GM23248 (cell line): ENCODE measurements at regions not wholly inside any gene's neighbourhood (a gene's known extent, or its start where the extent isn't known, plus 50 kb on each side); places are given as distances from the start of the nearest gene placed in this dataset.

Source experiments
- EZH2 ChIP-seq: fragments of 200-600 bp; sonication (generic); IDR thresholded peaks from 2 replicates; pipeline ENCODE4 v1.6.1; 2018; ENCODE audit warnings: antibody characterized with exemption, mild to moderate bottlenecking; ENCODE audit not compliant: insufficient read depth, poor library complexity, severe bottlenecking
- EZH2phosphoT487 ChIP-seq: fragments of 200-600 bp; sonication (generic); IDR thresholded peaks from 2 replicates; pipeline ENCODE4 v1.6.1; 2018; ENCODE audit warnings: antibody characterized with exemption, moderate library complexity, mild to moderate bottlenecking, low read depth; ENCODE audit not compliant: insufficient read depth

DNA sequence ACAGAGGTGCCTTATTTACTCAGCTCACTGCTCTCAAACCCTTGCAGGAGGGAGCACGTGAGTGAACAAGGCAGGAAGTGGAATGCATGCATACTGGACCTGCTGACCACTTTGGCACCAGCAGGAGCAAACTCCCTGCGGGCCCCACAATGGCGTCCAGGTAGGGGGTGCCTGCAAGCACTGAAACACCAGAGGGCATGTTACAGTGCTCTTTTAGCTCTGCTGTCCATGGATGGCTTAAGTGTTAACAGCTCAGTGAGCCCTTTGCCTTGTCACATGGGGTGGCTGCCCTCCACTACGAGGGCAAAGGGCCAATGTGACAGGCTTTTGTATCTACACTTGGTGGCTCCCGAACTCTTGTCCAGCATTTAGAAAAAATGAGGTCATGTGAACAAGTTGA, 199.5 kb upstream of the UGT8 start:
- TF ChIP-seq EZH2 (no peak), EZH2phosphoT487 (no peak)
